ENCODE measurements at regions not wholly inside any gene's neighbourhood (a gene's known extent, or its start where the extent isn't known, plus 50 kb on each side); places are given as distances from the start of the nearest gene placed in this dataset.
"Not testable (repeated sequence)": the region's sequence is repeated elsewhere in the genome, so short reads cannot be mapped to it uniquely, and the experiment has no call there.

GRCh38 chr10:51000164-51000563 is 74.1 kb upstream of the PRKG1 start:
- DNase-seq: no peak

- no peak for DNase-seq
Observed at GRCh38 chr10:51000976-51001375, 73.3 kb upstream of the PRKG1 start.

GRCh38 chr10:51001587-51001986 is 72.7 kb upstream of the PRKG1 start:
- no peak for DNase-seq

- DNase-seq: no peak
Observed at GRCh38 chr10:51002469-51002868, 71.8 kb upstream of the PRKG1 start.

GRCh38 chr10:51004776-51005175 is 69.5 kb upstream of the PRKG1 start:
- no peak for DNase-seq

GRCh38 chr10:51005551-51005950 is 68.7 kb upstream of the PRKG1 start:
- no peak for DNase-seq

- DNase-seq: no peak
Observed at GRCh38 chr10:51006686-51007085, 67.6 kb upstream of the PRKG1 start.

- DNase-seq: no peak
Observed at GRCh38 chr10:51007781-51008180, 66.5 kb upstream of the PRKG1 start.

GRCh38 chr10:51008346-51008745 is 65.9 kb upstream of the PRKG1 start:
- DNase-seq: no peak

- DNase-seq: peak; percentile 7
Observed at GRCh38 chr10:51010977-51011376, 63.3 kb upstream of the PRKG1 start.

GRCh38 chr10:51012073-51012472 is 62.2 kb upstream of the PRKG1 start:
- DNase-seq: no peak

GRCh38 chr10:51014680-51015389 is 59.5 kb upstream of the PRKG1 start:
- no peak for DNase-seq

- DNase-seq: not testable (repeated sequence)
Observed at GRCh38 chr10:51015390-51015754, 58.9 kb upstream of the PRKG1 start.

- no peak for DNase-seq
Observed at GRCh38 chr10:51020200-51020599, 54.1 kb upstream of the PRKG1 start.

- DNase-seq: no peak
Observed at GRCh38 chr10:51022933-51023585, 51.2 kb upstream of the PRKG1 start.

- DNase-seq: no peak
Observed at GRCh38 chr10:51023636-51024035, 50.7 kb upstream of the PRKG1 start.
